G401 (cell line): ENCODE measurements at regions not wholly inside any gene's neighbourhood (a gene's known extent, or its start where the extent isn't known, plus 50 kb on each side); places are given as distances from the start of the nearest gene placed in this dataset.
"Not testable (repeated sequence)": the region's sequence is repeated elsewhere in the genome, so short reads cannot be mapped to it uniquely, and the experiment has no call there.

Experiments used
- DNase-seq: peaks from one replicate; pipeline ENCODE4 v3.0.0-alpha.2; 2015; ENCODE audit warnings: low spot score
- in situ Hi-C: cut with HindIII; loops from 2 replicates; pipeline ENCODE4 v1.10.0; 2016; ENCODE audit warnings: low sequenced_read_pairs, mixed read lengths

DNA sequence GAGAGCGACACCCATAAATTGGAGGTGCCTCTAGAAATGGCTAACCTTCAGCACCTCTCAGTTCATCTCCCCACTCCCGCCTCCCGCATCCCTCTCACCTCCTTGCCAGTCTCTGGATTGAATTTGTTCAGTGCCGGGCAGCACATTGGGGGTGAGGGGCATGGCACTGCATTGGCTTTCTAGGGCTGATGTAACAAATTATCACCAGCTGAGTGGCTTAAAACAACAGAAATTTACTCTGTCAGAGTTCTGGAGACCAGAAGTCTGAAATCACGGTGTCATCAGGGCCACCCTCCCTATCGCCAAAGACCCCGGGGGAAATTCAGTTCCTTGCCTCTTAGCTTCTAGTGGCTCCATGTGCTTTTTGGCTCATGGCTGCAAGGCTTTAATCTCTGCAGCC lies 105.1 kb upstream of the RBPJ start:
- no peak for DNase-seq
- in situ Hi-C loops, result no loop called here

GRCh38 chr4:26217481-26217880 lies 103.3 kb upstream of the RBPJ start:
- DNase-seq, result peak; percentile 70
- in situ Hi-C loops, result no loop called here

DNA sequence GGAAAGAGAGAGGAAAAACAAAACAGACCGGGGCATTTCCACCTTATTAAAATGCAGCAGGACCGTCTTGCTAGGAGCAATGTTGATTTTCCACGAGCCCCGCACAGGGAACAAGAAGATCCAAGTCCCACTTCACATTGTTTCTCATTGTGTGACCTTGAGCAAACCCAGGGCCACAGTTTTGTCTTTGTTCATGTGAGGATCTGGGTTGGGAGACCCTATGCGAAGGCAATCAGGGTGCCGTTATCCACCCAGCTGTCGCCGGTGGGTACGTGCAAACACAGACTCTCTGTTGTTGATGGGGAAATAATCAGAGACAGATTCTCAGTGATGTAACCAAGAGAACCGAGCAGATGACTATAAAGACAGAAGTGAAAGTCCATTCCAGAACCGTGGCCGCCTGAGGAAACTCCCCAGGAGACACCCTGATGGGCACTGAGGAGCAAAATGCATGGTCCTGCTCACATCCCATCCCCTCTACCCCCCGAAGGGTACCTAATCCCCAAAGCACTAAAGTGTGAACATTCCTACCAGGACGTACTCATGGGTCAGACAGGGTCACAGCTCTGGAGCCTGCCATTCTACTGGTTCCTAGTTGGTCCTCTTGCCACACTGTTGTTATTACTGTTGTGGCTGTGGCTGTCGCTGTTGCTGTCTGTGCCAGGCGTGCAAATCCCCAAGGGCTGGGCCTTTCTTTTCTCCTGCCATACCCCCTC lies 102.7 kb upstream of the RBPJ start:
- in situ Hi-C loops, result no loop called here
- DNase-seq, result peak; percentile 59

- DNase-seq, result peak; percentile 54
- in situ Hi-C loops, result no loop called here
These were observed 101.9 kb upstream of the RBPJ start for GRCh38 chr4:26218677-26219605.

- in situ Hi-C loops, result no loop called here
- no peak for DNase-seq
These were observed 100.1 kb upstream of the RBPJ start for GRCh38 chr4:26220696-26221095.

DNA sequence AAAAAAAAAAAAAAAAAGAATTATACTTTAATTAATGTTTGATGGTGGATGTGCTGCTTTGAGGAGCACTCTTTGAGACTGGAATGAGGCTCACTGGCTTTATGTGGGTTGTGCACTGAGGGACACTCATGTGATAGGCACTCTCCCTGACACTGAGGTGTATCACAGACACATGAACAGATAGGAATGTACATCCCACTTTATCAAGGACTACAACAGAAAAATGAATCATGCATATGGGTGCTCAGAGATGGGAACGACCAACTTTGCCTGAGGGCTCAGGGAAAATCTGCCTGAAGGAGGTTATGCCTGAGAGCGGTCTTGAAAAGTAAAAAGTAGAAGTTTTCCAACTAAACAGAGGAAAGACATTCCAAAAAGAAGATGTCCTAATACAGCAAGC lies 97.7 kb upstream of the RBPJ start:
- in situ Hi-C loops, result no loop called here
- DNase-seq, result no peak

- in situ Hi-C loops, result no loop called here
- DNase-seq, result peak; percentile 66
These were observed 94.0 kb upstream of the RBPJ start for GRCh38 chr4:26226629-26227376.

- DNase-seq, result peak; percentile 33
- in situ Hi-C loops, result no loop called here
These were observed 93.1 kb upstream of the RBPJ start for GRCh38 chr4:26227601-26228229.

DNA sequence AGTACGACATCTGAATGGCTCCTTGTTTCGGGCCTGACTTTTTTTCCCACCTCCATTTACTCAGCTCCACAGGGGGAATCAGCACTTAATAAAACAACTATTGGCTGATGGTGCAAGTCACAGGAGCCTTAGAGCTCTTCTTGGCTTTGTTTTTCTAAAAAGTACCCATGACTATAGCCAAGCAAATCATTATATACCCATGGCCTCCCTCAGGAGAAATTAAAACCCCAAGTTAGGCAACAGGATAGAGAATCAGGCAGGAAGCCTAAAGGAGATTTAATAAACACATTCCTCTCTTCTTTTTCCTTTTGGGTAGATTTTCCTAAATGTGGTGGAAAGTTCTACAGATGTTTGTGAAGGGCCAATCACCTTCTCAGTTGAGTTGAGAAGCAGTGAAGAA lies 91.9 kb upstream of the RBPJ start:
- in situ Hi-C loops, result no loop called here
- no peak for DNase-seq

DNA sequence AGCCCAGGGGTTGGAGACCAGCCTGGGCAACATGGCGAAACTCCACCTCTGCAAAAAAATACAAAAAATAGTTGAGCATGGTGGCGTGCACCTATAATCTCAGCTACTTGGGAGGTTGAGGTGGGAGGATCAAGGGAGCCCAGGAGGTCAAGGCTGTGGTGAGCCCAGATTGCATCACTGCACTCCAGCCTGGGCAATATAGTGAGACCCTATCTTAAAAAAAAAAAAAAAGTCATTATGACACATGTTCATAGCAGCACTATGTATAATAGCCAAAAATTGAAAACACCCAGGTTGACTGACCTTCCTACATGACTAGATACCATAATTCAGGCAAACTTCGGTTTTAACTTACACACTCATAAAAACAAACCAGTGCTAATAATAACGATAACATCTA lies 90.8 kb upstream of the RBPJ start:
- in situ Hi-C loops, result no loop called here
- no peak for DNase-seq

DNA sequence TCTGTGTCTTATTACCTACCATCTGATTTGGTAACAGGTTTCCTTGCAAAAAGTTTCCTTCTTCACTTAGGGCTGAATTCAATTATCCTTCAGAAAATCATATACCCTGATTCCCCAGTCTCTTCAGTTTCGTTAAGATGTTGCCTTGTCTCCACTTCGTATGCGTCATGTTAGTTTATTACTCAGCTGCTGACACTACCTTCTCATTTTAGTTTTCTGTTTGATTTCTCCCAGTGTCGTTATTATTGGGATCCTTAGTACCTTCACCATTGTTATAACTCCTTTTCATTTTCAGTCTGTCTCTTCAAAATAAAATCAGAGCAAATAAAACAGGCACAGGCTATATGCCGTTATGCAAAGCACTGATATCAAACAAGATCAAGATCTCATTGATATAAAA lies 87.5 kb upstream of the RBPJ start:
- no peak for DNase-seq
- in situ Hi-C loops, result no loop called here

DNA sequence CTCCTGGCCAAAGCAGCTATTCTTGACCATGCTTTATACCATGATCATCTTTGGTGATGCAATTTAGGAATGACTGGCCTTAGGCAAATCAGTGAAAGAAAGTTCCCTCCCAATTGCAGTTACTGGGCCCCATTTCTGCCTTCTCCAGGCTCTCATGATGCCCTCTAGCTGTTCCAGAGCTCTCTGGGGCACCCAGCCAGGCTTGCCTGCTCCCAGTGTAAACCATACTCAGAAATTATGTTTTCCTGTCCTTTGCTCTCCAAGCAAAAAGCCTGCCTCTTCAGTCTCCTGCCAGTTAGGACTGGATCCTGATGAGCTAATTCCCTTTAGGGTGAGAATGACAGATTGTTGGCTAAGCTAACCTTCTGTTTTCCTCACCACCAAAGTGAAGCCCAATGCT lies 85.3 kb upstream of the RBPJ start:
- DNase-seq, result peak; percentile 63
- in situ Hi-C loops, result no loop called here

DNA sequence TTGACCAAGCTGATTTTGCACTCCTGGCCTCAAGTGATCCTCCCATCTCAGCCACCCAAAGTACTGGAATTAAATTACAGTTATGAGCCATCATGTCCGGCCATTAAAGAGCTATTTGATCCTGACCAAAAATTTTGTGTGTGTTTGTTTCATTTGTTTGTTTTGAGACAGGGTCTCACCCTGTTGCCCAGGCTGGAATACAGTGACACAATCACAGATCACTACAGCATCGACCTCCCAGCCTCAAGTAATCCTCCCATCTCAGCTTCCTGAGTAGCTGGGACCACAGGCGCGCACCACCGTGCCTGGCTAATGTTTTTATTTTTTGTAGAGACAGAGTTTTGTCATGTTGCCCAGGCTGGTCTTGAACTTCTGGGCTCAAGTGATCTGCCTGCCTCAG lies 82.9 kb upstream of the RBPJ start:
- DNase-seq, result no peak
- in situ Hi-C loops, result no loop called here

DNA sequence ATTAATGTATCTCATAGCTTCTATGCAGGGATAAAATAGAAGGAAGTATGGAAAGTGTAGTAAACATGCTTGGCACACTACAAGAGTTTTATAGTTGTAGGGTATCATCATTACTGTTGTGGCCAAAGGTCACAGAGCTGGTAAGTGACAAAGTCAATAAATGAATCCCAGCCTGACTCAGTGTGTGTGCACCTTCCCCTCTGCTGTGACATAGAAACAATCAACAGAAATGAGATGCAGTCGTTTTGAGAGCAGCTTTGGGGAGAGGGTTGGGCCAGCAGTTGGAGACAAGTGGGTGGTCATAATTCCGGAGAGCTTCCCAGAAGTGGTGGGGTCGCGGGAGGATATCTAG lies 82.4 kb upstream of the RBPJ start:
- DNase-seq, result no peak
- in situ Hi-C loops, result no loop called here

GRCh38 chr4:26238778-26239679 lies 81.8 kb upstream of the RBPJ start:
- peak; percentile 73 for DNase-seq
- in situ Hi-C loops, result no loop called here

DNA sequence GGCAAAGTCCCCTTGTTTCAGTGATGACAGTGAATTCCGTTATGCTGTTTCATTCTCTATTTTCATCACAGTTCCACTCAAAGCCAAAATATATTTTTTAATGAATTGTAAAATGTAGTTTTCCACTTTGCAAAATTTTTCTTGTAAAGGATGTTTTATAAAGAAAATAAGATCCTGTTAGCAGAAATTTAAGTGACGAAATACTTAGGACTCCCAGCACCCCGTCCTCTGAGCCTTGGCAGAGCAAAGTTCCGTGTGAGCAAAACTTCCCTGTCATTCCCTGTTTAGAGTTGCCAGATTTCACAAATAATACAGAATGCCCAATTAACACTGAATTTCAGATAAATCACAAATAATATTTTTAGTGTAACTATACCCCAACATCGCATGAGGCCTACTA lies 81.0 kb upstream of the RBPJ start:
- in situ Hi-C loops, result no loop called here
- no peak for DNase-seq

- no peak for DNase-seq
- in situ Hi-C loops, result no loop called here
These were observed 79.6 kb upstream of the RBPJ start for GRCh38 chr4:26241179-26241578.

GRCh38 chr4:26242451-26242850 lies 78.4 kb upstream of the RBPJ start:
- DNase-seq, result no peak
- in situ Hi-C loops, result no loop called here

DNA sequence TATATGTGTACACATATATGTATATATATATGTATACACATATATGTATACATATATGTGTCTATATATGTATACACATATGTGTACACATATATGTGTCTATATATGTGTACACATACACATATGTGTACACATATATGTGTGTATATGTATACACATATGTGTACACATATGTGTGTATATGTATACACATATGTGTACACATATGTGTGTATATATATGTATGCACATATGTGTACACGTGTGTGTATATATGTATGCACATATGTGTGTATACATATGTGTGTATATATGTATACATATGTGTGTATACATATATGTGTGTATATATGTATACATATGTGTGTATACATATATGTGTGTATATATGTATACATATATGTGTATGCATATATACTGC lies 76.7 kb upstream of the RBPJ start:
- DNase-seq, in situ Hi-C loops: not testable (repeated sequence)
